ENCODE measurements at regions not wholly inside any gene's neighbourhood (a gene's known extent, or its start where the extent isn't known, plus 50 kb on each side); places are given as distances from the start of the nearest gene placed in this dataset.

DNA sequence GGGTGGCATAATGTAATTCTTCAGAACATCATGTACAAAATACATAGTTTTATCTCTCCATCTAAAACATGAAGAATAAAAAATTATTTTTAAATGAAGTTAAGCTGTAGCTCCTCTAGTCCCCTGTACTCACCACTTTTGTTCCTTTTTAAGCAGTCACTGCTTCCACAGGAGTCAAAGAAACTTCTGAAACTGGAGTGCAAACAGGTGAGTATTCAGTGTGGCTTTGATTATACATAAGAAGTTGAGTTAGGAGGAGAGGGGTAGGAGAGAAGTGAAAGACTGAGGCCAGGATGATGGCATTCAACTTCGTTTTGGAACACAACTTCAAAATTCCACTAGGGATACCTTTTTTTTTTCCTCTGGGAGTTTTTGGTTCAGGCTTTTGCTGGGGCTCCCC lies 131.4 kb upstream of the CNTN1 start:
- TF ChIP-seq, protein P1, sequence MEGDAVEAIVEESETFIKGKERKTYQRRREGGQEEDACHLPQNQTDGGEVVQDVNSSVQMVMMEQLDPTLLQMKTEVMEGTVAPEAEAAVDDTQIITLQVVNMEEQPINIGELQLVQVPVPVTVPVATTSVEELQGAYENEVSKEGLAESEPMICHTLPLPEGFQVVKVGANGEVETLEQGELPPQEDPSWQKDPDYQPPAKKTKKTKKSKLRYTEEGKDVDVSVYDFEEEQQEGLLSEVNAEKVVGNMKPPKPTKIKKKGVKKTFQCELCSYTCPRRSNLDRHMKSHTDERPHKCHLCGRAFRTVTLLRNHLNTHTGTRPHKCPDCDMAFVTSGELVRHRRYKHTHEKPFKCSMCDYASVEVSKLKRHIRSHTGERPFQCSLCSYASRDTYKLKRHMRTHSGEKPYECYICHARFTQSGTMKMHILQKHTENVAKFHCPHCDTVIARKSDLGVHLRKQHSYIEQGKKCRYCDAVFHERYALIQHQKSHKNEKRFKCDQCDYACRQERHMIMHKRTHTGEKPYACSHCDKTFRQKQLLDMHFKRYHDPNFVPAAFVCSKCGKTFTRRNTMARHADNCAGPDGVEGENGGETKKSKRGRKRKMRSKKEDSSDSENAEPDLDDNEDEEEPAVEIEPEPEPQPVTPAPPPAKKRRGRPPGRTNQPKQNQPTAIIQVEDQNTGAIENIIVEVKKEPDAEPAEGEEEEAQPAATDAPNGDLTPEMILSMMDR (conservative IDR thresholded peaks at IDR 0.05) = no peak
- no peak for TF ChIP-seq EZH2 (IDR thresholded peaks at IDR 0.05; ENCODE audit: low read depth)
